ENCODE measurements at regions not wholly inside any gene's neighbourhood (a gene's known extent, or its start where the extent isn't known, plus 50 kb on each side); places are given as distances from the start of the nearest gene placed in this dataset.

DNA sequence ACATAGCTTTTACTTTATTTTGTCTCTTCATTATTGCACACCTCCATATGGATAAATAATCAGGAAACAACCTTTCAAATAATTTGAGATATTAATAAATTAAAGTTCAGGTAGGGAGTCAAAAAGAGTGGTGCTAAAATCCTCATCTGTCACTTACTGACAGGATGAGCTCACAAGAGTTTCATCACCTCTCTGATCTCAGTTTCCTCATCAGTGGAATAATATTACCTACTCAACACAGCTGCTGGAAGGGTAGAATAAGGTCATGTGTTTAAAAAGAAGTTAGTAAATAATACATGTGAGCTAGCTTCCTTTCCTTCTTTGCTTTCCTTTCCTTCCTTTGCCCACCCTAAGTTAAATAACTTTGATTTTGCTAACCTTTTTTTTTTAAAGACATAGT is 61.9 kb downstream of the RDH14 start:
- Mint-ChIP-seq H3K9me3 (no peaks in the 10 kb centered on the region), H3K4me3 (no peak overlapping the region), H3K27me3 (peaks cover 24% of the 10 kb centered on the region), H3K4me1 (no peaks in the 10 kb centered on the region), H3K36me3 (ENCODE audit: low read depth) (no peaks in the 10 kb centered on the region), H3K27ac (no peak overlapping the region)
- TF ChIP-seq, protein P1, sequence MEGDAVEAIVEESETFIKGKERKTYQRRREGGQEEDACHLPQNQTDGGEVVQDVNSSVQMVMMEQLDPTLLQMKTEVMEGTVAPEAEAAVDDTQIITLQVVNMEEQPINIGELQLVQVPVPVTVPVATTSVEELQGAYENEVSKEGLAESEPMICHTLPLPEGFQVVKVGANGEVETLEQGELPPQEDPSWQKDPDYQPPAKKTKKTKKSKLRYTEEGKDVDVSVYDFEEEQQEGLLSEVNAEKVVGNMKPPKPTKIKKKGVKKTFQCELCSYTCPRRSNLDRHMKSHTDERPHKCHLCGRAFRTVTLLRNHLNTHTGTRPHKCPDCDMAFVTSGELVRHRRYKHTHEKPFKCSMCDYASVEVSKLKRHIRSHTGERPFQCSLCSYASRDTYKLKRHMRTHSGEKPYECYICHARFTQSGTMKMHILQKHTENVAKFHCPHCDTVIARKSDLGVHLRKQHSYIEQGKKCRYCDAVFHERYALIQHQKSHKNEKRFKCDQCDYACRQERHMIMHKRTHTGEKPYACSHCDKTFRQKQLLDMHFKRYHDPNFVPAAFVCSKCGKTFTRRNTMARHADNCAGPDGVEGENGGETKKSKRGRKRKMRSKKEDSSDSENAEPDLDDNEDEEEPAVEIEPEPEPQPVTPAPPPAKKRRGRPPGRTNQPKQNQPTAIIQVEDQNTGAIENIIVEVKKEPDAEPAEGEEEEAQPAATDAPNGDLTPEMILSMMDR (IDR thresholded peaks at IDR 0.05) = no peak
- ChIA-PET CTCF (interaction anchor here (1.9 kb wide), 1 partner anchor 20 kb away, joined by 5 read pairs; no protein-coding TSS in a partner anchor), POLR2A (no interaction called here)
- intact Hi-C loops (cut with micrococcal nuclease) = no loop called here
- no peak for DNase-seq
- no peak for ATAC-seq (ENCODE audit: low read depth)

DNA sequence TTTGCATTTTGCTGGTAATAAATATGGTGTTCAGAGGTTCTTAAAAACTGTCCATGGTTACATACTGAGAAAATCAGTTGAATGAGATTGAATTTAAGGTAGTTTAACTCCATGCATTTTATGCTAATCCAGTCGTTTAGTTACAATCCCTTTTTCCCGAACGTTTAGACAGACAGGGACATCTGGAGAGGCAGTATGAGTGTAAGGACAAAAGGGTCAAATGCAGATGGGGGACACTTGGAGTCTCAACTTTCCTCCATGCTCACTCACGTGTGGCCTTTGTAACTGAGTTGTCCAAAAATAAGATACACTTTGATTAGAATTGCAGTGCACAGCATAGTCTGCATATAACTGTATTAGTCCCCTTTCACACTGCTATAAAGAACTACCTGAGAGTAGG is 63.9 kb downstream of the RDH14 start:
- no peaks in the 10 kb centered on the region for H3K4me1 Mint-ChIP-seq
- TF ChIP-seq, protein P1 (IDR thresholded peaks at IDR 0.05) = no peak
- CTCF ChIA-PET = no interaction called here
- no peak overlapping the region for H3K4me3 Mint-ChIP-seq
- POLR2A ChIA-PET = interaction anchor here (0.6 kb wide), 1 partner anchor 26 kb away, joined by 4 read pairs; no protein-coding TSS in a partner anchor
- no peaks in the 10 kb centered on the region for H3K9me3 Mint-ChIP-seq
- H3K27ac Mint-ChIP-seq = no peak overlapping the region
- peaks cover 31% of the 10 kb centered on the region for H3K27me3 Mint-ChIP-seq
- no peak for DNase-seq
- intact Hi-C loops (cut with micrococcal nuclease) = no loop called here
- H3K36me3 Mint-ChIP-seq (ENCODE audit: low read depth) = no peaks in the 10 kb centered on the region
- no peak for ATAC-seq (ENCODE audit: low read depth)

DNA sequence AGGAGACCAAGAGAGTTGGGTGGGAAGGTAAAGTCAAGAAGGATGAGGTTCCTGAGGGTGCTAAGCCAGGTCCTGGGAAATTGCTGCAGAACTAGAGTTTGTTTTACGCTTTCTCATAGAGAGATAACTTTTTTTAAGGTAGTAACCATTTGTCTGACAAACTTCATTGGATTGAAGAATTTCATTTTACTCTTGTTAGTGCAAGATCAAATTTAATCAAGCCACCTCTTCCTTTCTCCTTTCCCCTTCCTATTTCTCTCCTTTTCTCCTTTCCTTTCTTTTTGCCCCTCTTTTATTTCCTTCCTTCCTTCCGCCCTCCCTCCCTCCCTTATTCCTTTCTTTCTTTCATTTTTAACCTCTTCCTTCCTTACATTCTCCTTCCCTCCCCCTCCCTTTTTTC is 65.4 kb downstream of the RDH14 start:
- intact Hi-C loops (cut with micrococcal nuclease) = no loop called here
- Mint-ChIP-seq H3K9me3 (no peaks in the 10 kb centered on the region), H3K4me1 (no peaks in the 10 kb centered on the region), H3K36me3 (ENCODE audit: low read depth) (no peaks in the 10 kb centered on the region), H3K27me3 (peaks cover 29% of the 10 kb centered on the region), H3K4me3 (no peak overlapping the region), H3K27ac (no peak overlapping the region)
- TF ChIP-seq, protein P1 (IDR thresholded peaks at IDR 0.05) = no peak
- DNase-seq (no peak), ATAC-seq (ENCODE audit: low read depth) (no peak)
- CTCF ChIA-PET = no interaction called here
- POLR2A ChIA-PET = no interaction called here

DNA sequence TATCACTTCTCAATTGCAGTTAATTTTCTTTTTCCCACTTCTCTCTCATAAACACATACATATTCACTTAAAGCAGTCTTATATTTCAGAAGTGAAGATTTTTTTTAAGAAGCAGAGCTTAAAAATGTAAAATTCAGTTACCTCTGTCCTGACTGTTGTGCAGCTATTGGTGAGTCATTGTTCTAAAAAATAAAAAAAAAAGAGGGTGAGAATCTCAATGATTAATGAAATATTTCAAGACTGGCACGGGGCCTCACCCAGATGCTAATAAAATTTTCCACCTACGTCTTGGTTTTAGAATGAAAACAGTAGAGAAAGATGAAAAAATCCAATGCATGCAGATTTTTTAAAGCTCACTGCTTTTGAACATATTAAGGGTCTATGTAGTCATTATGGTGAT is 67.7 kb downstream of the RDH14 start:
- Mint-ChIP-seq H3K4me1 (no peaks in the 10 kb centered on the region), H3K27ac (no peak overlapping the region), H3K4me3 (no peak overlapping the region), H3K36me3 (ENCODE audit: low read depth) (no peaks in the 10 kb centered on the region), H3K27me3 (peaks cover 29% of the 10 kb centered on the region), H3K9me3 (no peaks in the 10 kb centered on the region)
- TF ChIP-seq, protein P1 (IDR thresholded peaks at IDR 0.05) = no peak
- ATAC-seq (ENCODE audit: low read depth) (no peak), DNase-seq (no peak)
- ChIA-PET POLR2A (no interaction called here), CTCF (no interaction called here)
- intact Hi-C loops (cut with micrococcal nuclease) = no loop called here

DNA sequence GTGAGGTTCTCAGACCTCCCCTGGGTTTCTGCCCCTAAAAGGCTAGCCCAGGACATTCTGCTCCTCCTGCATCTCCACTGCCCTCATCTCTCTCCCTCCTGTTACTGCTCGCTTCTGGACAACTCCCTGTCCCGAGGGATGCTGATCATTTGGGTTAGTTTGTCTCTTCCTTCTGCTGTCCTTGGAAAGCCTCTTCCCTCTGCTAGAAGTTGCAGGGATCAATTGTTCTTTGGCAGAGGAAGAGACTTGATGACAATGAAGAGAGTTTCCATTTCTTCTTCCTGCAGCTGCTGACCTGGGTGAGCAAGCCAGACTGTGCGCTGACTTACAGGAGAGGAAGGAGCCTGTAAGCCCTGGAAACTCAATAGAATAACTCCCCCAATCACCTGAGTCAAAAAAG is 68.9 kb downstream of the RDH14 start:
- Mint-ChIP-seq H3K4me3 (no peak overlapping the region), H3K4me1 (no peaks in the 10 kb centered on the region), H3K36me3 (ENCODE audit: low read depth) (no peaks in the 10 kb centered on the region), H3K9me3 (no peaks in the 10 kb centered on the region), H3K27ac (no peak overlapping the region), H3K27me3 (peaks cover 24% of the 10 kb centered on the region)
- ATAC-seq (ENCODE audit: low read depth) = no peak
- ChIA-PET CTCF (no interaction called here), POLR2A (no interaction called here)
- intact Hi-C loops (cut with micrococcal nuclease) = no loop called here
- no peak for DNase-seq
- TF ChIP-seq, protein P1 (IDR thresholded peaks at IDR 0.05) = no peak

Measured in activated B cell treated with CpG ODN at 0.5 μM for 24 hours (primary cell).